OCI-LY1 (cell line): ENCODE measurements at regions not wholly inside any gene's neighbourhood (a gene's known extent, or its start where the extent isn't known, plus 50 kb on each side); places are given as distances from the start of the nearest gene placed in this dataset.

Experiments
- EZH2 ChIP-seq: fragments of 200-600 bp; sonication (generic), shearing (Covaris generic); IDR thresholded peaks from 2 replicates; pipeline ENCODE4 v1.8.0; 2017; ENCODE audit warnings: borderline replicate concordance, mixed run types, mild to moderate bottlenecking, antibody characterized with exemption, low read length, moderate library complexity, mixed read lengths
- TF ChIP-seq, protein P1 (sequence below): fragments of 200-600 bp; sonication (generic), shearing (Covaris generic); IDR thresholded peaks from 2 replicates; pipeline ENCODE4 v1.5.1; 2017; ENCODE audit warnings: mild to moderate bottlenecking, antibody characterized with exemption, low read length, moderate library complexity, mixed read lengths

DNA sequence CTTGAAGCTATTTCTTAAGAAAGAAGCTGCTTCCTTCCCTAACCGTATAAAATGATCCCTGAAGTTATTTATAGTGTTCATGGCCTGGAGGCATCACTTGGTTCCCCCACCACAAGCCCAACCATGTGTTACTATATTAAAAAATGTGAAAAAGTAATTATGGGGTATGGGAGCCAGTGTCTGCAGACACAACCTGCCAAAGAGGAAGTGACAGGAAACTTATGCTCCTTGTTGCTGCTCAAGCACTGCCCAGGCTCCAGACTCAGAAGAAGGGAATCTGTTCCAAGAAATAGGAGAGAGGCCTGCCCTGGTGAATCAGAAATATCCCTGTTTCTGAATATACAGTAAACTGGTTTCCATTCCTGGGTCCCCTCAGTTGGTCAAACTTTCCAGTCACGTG lies 217.2 kb upstream of the BMP4 start:
- TF ChIP-seq, protein P1, sequence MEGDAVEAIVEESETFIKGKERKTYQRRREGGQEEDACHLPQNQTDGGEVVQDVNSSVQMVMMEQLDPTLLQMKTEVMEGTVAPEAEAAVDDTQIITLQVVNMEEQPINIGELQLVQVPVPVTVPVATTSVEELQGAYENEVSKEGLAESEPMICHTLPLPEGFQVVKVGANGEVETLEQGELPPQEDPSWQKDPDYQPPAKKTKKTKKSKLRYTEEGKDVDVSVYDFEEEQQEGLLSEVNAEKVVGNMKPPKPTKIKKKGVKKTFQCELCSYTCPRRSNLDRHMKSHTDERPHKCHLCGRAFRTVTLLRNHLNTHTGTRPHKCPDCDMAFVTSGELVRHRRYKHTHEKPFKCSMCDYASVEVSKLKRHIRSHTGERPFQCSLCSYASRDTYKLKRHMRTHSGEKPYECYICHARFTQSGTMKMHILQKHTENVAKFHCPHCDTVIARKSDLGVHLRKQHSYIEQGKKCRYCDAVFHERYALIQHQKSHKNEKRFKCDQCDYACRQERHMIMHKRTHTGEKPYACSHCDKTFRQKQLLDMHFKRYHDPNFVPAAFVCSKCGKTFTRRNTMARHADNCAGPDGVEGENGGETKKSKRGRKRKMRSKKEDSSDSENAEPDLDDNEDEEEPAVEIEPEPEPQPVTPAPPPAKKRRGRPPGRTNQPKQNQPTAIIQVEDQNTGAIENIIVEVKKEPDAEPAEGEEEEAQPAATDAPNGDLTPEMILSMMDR: no peak
- no peak for TF ChIP-seq EZH2
